Skeletal muscle satellite cell (primary cell): ENCODE measurements at regions not wholly inside any gene's neighbourhood (a gene's known extent, or its start where the extent isn't known, plus 50 kb on each side); places are given as distances from the start of the nearest gene placed in this dataset.
A peak's percentile ranks its signal among the peaks of the same experiment; 100 is the strongest.

Source experiments
- H3K27me3 ChIP-seq: 2 replicates; pipeline ENCODE4 v1.7.0; 2013; ENCODE audit warnings: low read length; ENCODE audit not compliant: control insufficient read depth, insufficient read depth
- H3K36me3 ChIP-seq: 2 replicates; pipeline ENCODE4 v1.7.0; 2013; ENCODE audit warnings: mild to moderate bottlenecking, control low read depth, low read length; ENCODE audit not compliant: insufficient read depth
- H3K4me1 ChIP-seq: 2 replicates; pipeline ENCODE4 v1.7.0; 2013; ENCODE audit warnings: low read length; ENCODE audit not compliant: control insufficient read depth, insufficient read depth
- H3K4me2 ChIP-seq: 2 replicates; pipeline ENCODE4 v1.7.0; 2013; ENCODE audit warnings: mild to moderate bottlenecking, low read length
- H3K4me3 ChIP-seq: 2 replicates; pipeline ENCODE4 v1.7.0; 2013; ENCODE audit warnings: low read length
- H3K9ac ChIP-seq: 2 replicates; pipeline ENCODE4 v1.7.0; 2013; ENCODE audit warnings: mild to moderate bottlenecking, low read depth, low read length, moderate library complexity
- H3K9me3 ChIP-seq: replicated peaks from 2 replicates; pipeline ENCODE4 v1.7.0; 2013; ENCODE audit warnings: mild to moderate bottlenecking, control low read depth, low read length

- no peaks in the 10 kb centered on the region for H3K27me3 ChIP-seq
Observed at GRCh38 chr10:10587744-10588393, 429.8 kb upstream of the CELF2 start.

GRCh38 chr10:10589540-10590303 lies 427.9 kb upstream of the CELF2 start:
- Histone ChIP-seq H3K27me3 (no peaks in the 10 kb centered on the region), H3K4me3 (no peak overlapping the region), H3K9me3 (no peaks in the 10 kb centered on the region), H3K36me3 (no peaks in the 10 kb centered on the region), H3K4me1 (peaks cover 13% of the 10 kb centered on the region), H3K9ac (peak overlapping the region; percentile 27), H3K4me2 (peak overlapping the region; percentile 3)

More at GRCh38 chr10:10587744-10588393, 429.8 kb upstream of the CELF2 start:
- Histone ChIP-seq H3K4me1 (peaks cover 13% of the 10 kb centered on the region), H3K4me2 (no peak overlapping the region), H3K36me3 (no peaks in the 10 kb centered on the region), H3K9me3 (no peaks in the 10 kb centered on the region), H3K4me3 (no peak overlapping the region), H3K9ac (no peak overlapping the region)

GRCh38 chr10:10591715-10592341 lies 425.8 kb upstream of the CELF2 start:
- no peaks in the 10 kb centered on the region for H3K36me3 ChIP-seq
- no peak overlapping the region for H3K4me2 ChIP-seq
- no peaks in the 10 kb centered on the region for H3K27me3 ChIP-seq
- no peak overlapping the region for H3K4me3 ChIP-seq
- no peak overlapping the region for H3K9ac ChIP-seq
- peaks cover 13% of the 10 kb centered on the region for H3K4me1 ChIP-seq
- H3K9me3 ChIP-seq, result no peaks in the 10 kb centered on the region

GRCh38 chr10:10596256-10596655 lies 421.4 kb upstream of the CELF2 start:
- Histone ChIP-seq H3K9ac (no peak overlapping the region), H3K9me3 (no peaks in the 10 kb centered on the region), H3K36me3 (no peaks in the 10 kb centered on the region), H3K4me1 (peaks cover 6% of the 10 kb centered on the region), H3K27me3 (no peaks in the 10 kb centered on the region), H3K4me2 (no peak overlapping the region), H3K4me3 (no peak overlapping the region)

- H3K4me3 ChIP-seq, result no peak overlapping the region
- H3K4me2 ChIP-seq, result no peak overlapping the region
- no peak overlapping the region for H3K9ac ChIP-seq
- no peaks in the 10 kb centered on the region for H3K9me3 ChIP-seq
- H3K4me1 ChIP-seq, result peaks cover 6% of the 10 kb centered on the region
- no peaks in the 10 kb centered on the region for H3K27me3 ChIP-seq
- no peaks in the 10 kb centered on the region for H3K36me3 ChIP-seq
Observed at GRCh38 chr10:10598297-10598696, 419.4 kb upstream of the CELF2 start.

GRCh38 chr10:10600004-10600403 lies 417.7 kb upstream of the CELF2 start:
- Histone ChIP-seq H3K36me3 (no peaks in the 10 kb centered on the region), H3K4me3 (no peak overlapping the region), H3K9ac (no peak overlapping the region), H3K4me1 (peaks cover 11% of the 10 kb centered on the region), H3K27me3 (no peaks in the 10 kb centered on the region), H3K4me2 (no peak overlapping the region), H3K9me3 (no peaks in the 10 kb centered on the region)

GRCh38 chr10:10605551-10606081 lies 412.1 kb upstream of the CELF2 start:
- Histone ChIP-seq H3K27me3 (no peaks in the 10 kb centered on the region), H3K4me3 (no peak overlapping the region), H3K36me3 (no peaks in the 10 kb centered on the region), H3K9ac (peak overlapping the region; percentile 74), H3K4me1 (peaks cover 22% of the 10 kb centered on the region), H3K9me3 (no peaks in the 10 kb centered on the region), H3K4me2 (peak overlapping the region; percentile 53)

- H3K4me3 ChIP-seq, result no peak overlapping the region
- H3K4me1 ChIP-seq, result peaks cover 32% of the 10 kb centered on the region
- no peaks in the 10 kb centered on the region for H3K36me3 ChIP-seq
- H3K9me3 ChIP-seq, result no peaks in the 10 kb centered on the region
- no peak overlapping the region for H3K9ac ChIP-seq
- no peak overlapping the region for H3K4me2 ChIP-seq
- no peaks in the 10 kb centered on the region for H3K27me3 ChIP-seq
Observed at GRCh38 chr10:10609379-10609955, 408.2 kb upstream of the CELF2 start.

- peaks cover 27% of the 10 kb centered on the region for H3K4me1 ChIP-seq
- H3K9me3 ChIP-seq, result no peaks in the 10 kb centered on the region
- H3K9ac ChIP-seq, result no peak overlapping the region
- H3K4me3 ChIP-seq, result no peak overlapping the region
- no peaks in the 10 kb centered on the region for H3K27me3 ChIP-seq
- no peaks in the 10 kb centered on the region for H3K36me3 ChIP-seq
- H3K4me2 ChIP-seq, result no peak overlapping the region
Observed at GRCh38 chr10:10610171-10610570, 407.5 kb upstream of the CELF2 start.

- H3K4me1 ChIP-seq, result peaks cover 14% of the 10 kb centered on the region
- H3K4me3 ChIP-seq, result no peak overlapping the region
- no peak overlapping the region for H3K9ac ChIP-seq
- H3K9me3 ChIP-seq, result no peaks in the 10 kb centered on the region
- H3K36me3 ChIP-seq, result no peaks in the 10 kb centered on the region
- no peaks in the 10 kb centered on the region for H3K27me3 ChIP-seq
- no peak overlapping the region for H3K4me2 ChIP-seq
Observed at GRCh38 chr10:10612151-10612550, 405.5 kb upstream of the CELF2 start.

GRCh38 chr10:10613656-10614244 lies 403.9 kb upstream of the CELF2 start:
- no peak overlapping the region for H3K4me2 ChIP-seq
- H3K4me3 ChIP-seq, result no peak overlapping the region
- H3K27me3 ChIP-seq, result no peaks in the 10 kb centered on the region

More at GRCh38 chr10:10613656-10614244, 403.9 kb upstream of the CELF2 start:
- Histone ChIP-seq H3K36me3 (no peaks in the 10 kb centered on the region), H3K4me1 (peaks cover 14% of the 10 kb centered on the region), H3K9me3 (no peaks in the 10 kb centered on the region), H3K9ac (no peak overlapping the region)
